GM21526 (cell line): ENCODE measurements at regions not wholly inside any gene's neighbourhood (a gene's known extent, or its start where the extent isn't known, plus 50 kb on each side); places are given as distances from the start of the nearest gene placed in this dataset.

Experiments used
- ATAC-seq: cut with Tn5 transposase; IDR thresholded peaks from one replicate; pipeline ENCODE4 v1.9.1; 2021; ENCODE audit warnings: moderate library complexity; ENCODE audit not compliant: unreplicated experiment, low FRiP score

- ATAC-seq = no peak
Measured at GRCh38 chr12:125633686-125634085, 568.5 kb downstream of the AACS start.

DNA sequence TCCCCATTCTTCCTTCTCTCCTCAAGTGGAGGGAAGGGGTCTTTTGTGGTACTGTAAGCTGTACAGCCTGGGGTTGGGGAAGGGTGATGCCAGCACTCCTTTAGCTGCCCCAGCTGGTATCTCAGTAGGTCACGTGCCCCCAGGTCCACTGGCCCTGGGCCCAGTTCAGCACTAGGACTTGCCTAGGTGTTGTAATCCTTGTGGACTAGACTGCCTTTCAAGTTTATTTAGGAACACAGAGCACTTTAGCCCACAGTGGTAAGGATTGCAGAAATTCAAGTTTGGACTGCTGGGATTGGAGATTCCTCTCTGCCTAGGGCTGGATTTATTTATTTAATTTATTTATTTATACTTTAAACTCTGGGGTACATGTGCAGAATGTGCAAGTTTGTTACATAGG is 569.6 kb downstream of the AACS start:
- ATAC-seq = no peak

DNA sequence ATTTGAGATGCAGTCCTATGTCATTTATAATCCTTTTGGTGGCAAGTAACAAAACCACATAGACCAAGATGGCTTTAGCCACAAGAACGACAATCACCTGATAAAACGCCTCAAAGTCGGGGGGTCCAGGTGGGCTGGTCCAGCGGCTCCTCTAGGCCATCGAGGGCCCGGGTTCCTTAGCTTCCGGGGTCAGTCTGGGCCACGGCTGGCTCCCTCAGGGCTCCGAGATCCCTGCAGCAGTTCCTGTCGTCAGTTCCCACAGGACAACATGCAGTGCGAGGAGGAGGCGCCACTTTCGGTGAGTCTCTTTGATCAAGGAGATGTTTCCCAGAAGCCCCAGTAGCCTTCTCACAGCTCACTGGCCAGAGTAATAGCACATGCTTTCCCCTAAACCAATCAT is 574.6 kb downstream of the AACS start:
- ATAC-seq = no peak

- no peak for ATAC-seq
Measured at GRCh38 chr12:125643055-125643454, 577.8 kb downstream of the AACS start.

GRCh38 chr12:125645724-125646123 is 580.5 kb downstream of the AACS start:
- ATAC-seq = no peak

- ATAC-seq = no peak
Measured at GRCh38 chr12:125650587-125650986, 585.4 kb downstream of the AACS start.

DNA sequence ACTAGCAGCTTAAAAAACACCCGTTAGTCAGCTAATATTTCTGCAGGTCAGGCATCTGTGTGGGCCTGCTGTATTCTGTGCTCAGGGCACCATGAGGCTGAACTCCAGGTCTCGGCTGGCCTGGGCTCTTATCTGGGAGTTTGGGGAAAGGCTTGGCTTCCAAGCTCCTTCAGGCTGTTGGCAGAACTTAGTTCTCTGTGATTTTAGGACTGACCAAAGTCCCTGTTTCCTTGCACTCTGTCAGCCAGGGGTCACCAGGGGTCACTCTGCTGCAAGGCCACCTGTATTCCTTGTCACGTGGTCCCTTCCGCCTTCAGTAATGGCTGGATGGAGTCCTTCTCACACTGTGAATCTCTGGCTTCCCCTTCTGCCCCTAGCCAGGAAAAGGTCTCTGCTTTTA is 586.4 kb downstream of the AACS start:
- ATAC-seq = no peak

GRCh38 chr12:125652681-125653080 is 587.4 kb downstream of the AACS start:
- ATAC-seq = no peak

DNA sequence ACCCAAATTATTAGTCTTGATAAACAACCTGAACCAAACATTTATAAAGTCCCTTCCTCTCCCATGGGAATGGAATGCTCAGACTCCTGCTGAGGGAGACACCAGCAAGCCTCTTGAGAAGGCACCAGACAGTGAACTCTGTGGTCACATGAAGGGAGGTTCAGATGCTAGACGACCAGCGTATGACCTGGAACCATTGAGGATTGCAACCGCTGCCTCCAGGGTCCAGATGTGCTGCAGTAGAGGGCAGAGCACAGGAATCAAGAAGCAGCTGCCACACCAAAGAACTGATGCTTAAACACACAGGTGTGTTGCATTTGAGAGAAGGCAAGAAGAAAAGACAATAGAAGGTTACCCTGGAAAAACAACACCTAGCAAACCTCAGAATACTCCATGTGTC is 592.4 kb downstream of the AACS start:
- ATAC-seq = no peak

DNA sequence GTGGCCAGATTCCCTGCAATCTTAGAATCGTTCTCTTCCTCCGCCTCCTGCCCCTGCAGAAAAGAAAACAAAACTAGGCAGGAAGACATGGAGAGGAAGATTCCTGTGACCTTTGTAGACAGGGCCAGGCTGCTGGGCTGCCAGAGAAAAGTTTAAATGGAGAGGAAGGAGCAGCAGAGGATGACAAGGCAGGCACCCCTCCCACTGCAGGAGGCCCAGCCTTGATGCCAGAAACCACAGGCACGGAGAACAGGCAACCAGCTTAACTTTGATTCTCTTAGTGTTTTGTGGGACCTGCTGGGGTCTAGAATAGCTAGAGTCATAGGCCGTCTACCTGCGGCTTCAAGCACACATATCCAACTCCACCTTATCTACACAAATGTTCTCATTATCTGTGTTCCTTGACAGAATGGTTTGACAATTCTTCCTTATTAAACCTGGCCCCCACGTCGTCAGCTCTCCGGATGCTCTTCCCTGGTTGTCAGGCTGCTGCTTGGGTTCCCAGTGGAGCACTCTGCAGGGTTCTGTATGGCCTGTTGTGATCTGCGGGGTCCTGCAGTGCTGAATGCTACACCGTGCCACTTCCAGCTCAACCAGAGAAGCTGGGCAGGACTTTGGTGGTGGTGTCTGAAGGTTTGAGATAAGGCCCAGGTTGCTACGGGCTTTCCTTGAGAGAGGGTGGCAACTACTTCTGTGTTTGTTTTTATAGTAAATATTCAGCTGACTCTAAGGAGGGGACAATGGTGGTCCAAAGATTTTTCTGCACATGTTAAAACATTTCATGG is 609.5 kb downstream of the AACS start:
- ATAC-seq = no peak

- no peak for ATAC-seq
Measured at GRCh38 chr12:125676366-125676765, 611.1 kb downstream of the AACS start.

DNA sequence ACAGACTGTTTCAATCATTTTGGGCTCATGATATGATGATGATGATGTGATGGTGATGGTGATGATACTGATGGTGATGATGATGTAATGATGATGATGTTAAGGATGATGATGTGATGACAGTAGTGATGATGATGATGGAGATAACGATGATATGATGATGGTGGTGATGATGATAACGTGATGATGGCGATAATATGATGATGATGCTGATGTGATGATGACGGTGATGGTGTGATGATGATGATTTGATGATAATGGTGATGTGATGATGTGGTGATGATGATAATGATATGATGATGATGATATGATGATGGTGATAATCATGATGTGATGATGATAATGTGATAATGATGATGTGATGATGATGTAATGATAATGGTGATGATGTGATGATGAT is 612.6 kb downstream of the AACS start:
- ATAC-seq = no peak

- ATAC-seq = no peak
Measured at GRCh38 chr12:125678589-125678993, 613.4 kb downstream of the AACS start.

- ATAC-seq = peak; percentile 85
Measured at GRCh38 chr12:125683748-125684381, 618.6 kb downstream of the AACS start.

- ATAC-seq = no peak
Measured at GRCh38 chr12:125684968-125685790, 619.9 kb downstream of the AACS start.

DNA sequence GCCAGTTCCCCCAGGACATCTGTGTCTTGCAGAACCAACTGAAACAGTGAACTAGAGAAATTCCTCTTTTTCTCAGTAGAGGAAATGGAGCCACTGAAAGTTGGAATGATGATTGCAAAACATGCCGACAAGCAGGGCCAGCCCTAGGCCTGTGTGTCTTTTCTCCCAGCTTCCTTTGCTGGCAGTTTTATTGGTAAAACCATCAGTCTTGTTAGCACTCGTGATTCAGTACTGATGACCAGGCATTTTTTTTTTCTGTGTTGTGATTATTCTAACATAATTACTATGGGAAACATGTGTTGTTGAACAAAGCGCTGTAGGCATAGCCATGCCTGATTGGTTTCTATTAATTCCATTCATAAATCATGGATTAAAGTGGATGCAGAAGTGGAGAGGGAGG is 620.7 kb downstream of the AACS start:
- ATAC-seq = no peak

GRCh38 chr12:125687403-125687802 is 622.2 kb downstream of the AACS start:
- ATAC-seq = no peak

- no peak for ATAC-seq
Measured at GRCh38 chr12:125687820-125688219, 622.6 kb downstream of the AACS start.

DNA sequence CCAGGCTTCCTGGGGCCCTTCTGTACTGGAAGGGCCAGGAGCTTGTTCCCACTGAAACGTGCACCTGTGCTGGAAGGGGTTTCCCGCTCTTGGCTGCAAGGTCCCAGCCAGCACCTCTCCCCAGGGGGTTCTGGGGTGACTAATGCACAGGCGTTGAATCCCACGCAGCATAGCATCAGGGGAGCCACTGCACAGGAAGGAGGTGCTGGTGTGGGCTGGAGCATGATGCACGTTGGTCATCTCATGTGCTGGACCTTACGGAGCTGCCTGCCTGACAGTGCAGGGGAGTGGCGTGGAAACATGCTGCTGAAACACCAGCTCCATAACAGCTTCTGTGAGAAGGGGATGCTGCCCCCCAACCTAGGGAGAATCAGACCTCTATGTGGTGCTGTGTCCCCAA is 623.0 kb downstream of the AACS start:
- ATAC-seq = no peak

- ATAC-seq = no peak
Measured at GRCh38 chr12:125688881-125689280, 623.6 kb downstream of the AACS start.
